ENCODE measurements at regions not wholly inside any gene's neighbourhood (a gene's known extent, or its start where the extent isn't known, plus 50 kb on each side); places are given as distances from the start of the nearest gene placed in this dataset.
"Not testable (repeated sequence)": the region's sequence is repeated elsewhere in the genome, so short reads cannot be mapped to it uniquely, and the experiment has no call there.

- no peak for TF ChIP-seq CTCF (IDR thresholded peaks at IDR 0.05)
- no peak overlapping the region for H3K9ac ChIP-seq (ENCODE audit: low read depth in 2 of 2, low read length in 2 of 2)
- no peaks in the 10 kb centered on the region for H3K9me3 ChIP-seq
- no peak for DNase-seq
- H3K4me3 ChIP-seq: no peak overlapping the region
- no peaks in the 10 kb centered on the region for H3K4me1 ChIP-seq
- H3K27ac ChIP-seq: no peak overlapping the region
- H3K36me3 ChIP-seq: no peaks in the 10 kb centered on the region
- no peaks in the 10 kb centered on the region for H3K27me3 ChIP-seq
- intact Hi-C loops (cut with DNase I): no loop called here
These were observed 100.1 kb upstream of the SMAD3 start for GRCh38 chr15:66965201-66965900.

- H3K9me3 ChIP-seq: no peaks in the 10 kb centered on the region
- H3K27ac ChIP-seq: no peak overlapping the region
- no peak overlapping the region for H3K9ac ChIP-seq (ENCODE audit: low read depth in 2 of 2, low read length in 2 of 2)
- H3K4me1 ChIP-seq: no peaks in the 10 kb centered on the region
- no peak for DNase-seq
- no peak overlapping the region for H3K4me3 ChIP-seq
- intact Hi-C loops (cut with DNase I): no loop called here
- no peak for TF ChIP-seq CTCF (IDR thresholded peaks at IDR 0.05)
- H3K27me3 ChIP-seq: no peaks in the 10 kb centered on the region
- no peaks in the 10 kb centered on the region for H3K36me3 ChIP-seq
These were observed 99.1 kb upstream of the SMAD3 start for GRCh38 chr15:66966256-66966655.

GRCh38 chr15:66968806-66969596 is 96.4 kb upstream of the SMAD3 start:
- Histone ChIP-seq H3K9ac (ENCODE audit: low read depth in 2 of 2, low read length in 2 of 2) (no peak overlapping the region), H3K4me3 (no peak overlapping the region), H3K36me3 (no peaks in the 10 kb centered on the region), H3K9me3 (no peaks in the 10 kb centered on the region), H3K4me1 (no peaks in the 10 kb centered on the region), H3K27me3 (no peaks in the 10 kb centered on the region), H3K27ac (no peak overlapping the region)
- DNase-seq: no peak
- no peak for TF ChIP-seq CTCF (IDR thresholded peaks at IDR 0.05)
- intact Hi-C loops (cut with DNase I): no loop called here

GRCh38 chr15:66974131-66974530 is 91.3 kb upstream of the SMAD3 start:
- H3K9me3 ChIP-seq; intact Hi-C loops (cut with DNase I); H3K4me1 ChIP-seq; H3K36me3 ChIP-seq; H3K9ac ChIP-seq (ENCODE audit: low read depth in 2 of 2, low read length in 2 of 2); H3K27me3 ChIP-seq; H3K27ac ChIP-seq; H3K4me3 ChIP-seq: not testable (repeated sequence)
- peak; percentile 3 for DNase-seq

- H3K36me3 ChIP-seq; intact Hi-C loops (cut with DNase I); H3K4me3 ChIP-seq; DNase-seq; H3K9me3 ChIP-seq; H3K9ac ChIP-seq (ENCODE audit: low read depth in 2 of 2, low read length in 2 of 2); H3K27ac ChIP-seq; H3K27me3 ChIP-seq; H3K4me1 ChIP-seq: not testable (repeated sequence)
These were observed 89.2 kb upstream of the SMAD3 start for GRCh38 chr15:66976106-66976640.

- H3K36me3 ChIP-seq; H3K27me3 ChIP-seq; intact Hi-C loops (cut with DNase I); H3K9me3 ChIP-seq; H3K4me1 ChIP-seq; H3K9ac ChIP-seq (ENCODE audit: low read depth in 2 of 2, low read length in 2 of 2); H3K27ac ChIP-seq; DNase-seq; H3K4me3 ChIP-seq: not testable (repeated sequence)
These were observed 85.1 kb upstream of the SMAD3 start for GRCh38 chr15:66980326-66980725.

GRCh38 chr15:66981771-66982170 is 83.6 kb upstream of the SMAD3 start:
- intact Hi-C loops (cut with DNase I): no loop called here

More at GRCh38 chr15:66981771-66982170, 83.6 kb upstream of the SMAD3 start:
- Histone ChIP-seq H3K9ac (ENCODE audit: low read depth in 2 of 2, low read length in 2 of 2) (no peak overlapping the region), H3K9me3 (no peaks in the 10 kb centered on the region), H3K4me1 (no peaks in the 10 kb centered on the region), H3K27me3 (no peaks in the 10 kb centered on the region), H3K27ac (no peak overlapping the region), H3K4me3 (no peak overlapping the region), H3K36me3 (no peaks in the 10 kb centered on the region)
- no peak for TF ChIP-seq CTCF (IDR thresholded peaks at IDR 0.05)
- no peak for DNase-seq
